Activated naive CD4-positive, alpha-beta T cell treated with anti-CD3 and anti-CD28 coated beads for 36 hours (primary cell): ENCODE measurements at regions not wholly inside any gene's neighbourhood (a gene's known extent, or its start where the extent isn't known, plus 50 kb on each side); places are given as distances from the start of the nearest gene placed in this dataset.
"Not testable (repeated sequence)": the region's sequence is repeated elsewhere in the genome, so short reads cannot be mapped to it uniquely, and the experiment has no call there.

Experiments
- CTCF ChIA-PET: fragments of 350-600 bp; sonication (Branson Sonifier 250); formaldehyde crosslinking; loops from one replicate; lab custom pipeline; 2021; ENCODE audit warnings: antibody characterized with exemption; lab: Charles Lee
- DNase-seq: peaks from one replicate; pipeline ENCODE4 v3.0.0-alpha.2; 2020
- H3K27ac Mint-ChIP-seq: one replicate; pipeline ENCODE4 v1.8.0; 2021; ENCODE audit warnings: mild to moderate bottlenecking, mixed read lengths
- H3K27me3 Mint-ChIP-seq: one replicate; pipeline ENCODE4 v1.8.0; 2021; ENCODE audit warnings: low read depth, mixed read lengths
- H3K36me3 Mint-ChIP-seq: one replicate; pipeline ENCODE4 v1.8.0; 2021; ENCODE audit warnings: low read depth, mixed read lengths
- H3K4me1 Mint-ChIP-seq: one replicate; pipeline ENCODE4 v1.8.0; 2021; ENCODE audit warnings: low read depth, mixed read lengths
- H3K4me3 Mint-ChIP-seq: one replicate; pipeline ENCODE4 v1.8.0; 2021; ENCODE audit warnings: mild to moderate bottlenecking, moderate library complexity, mixed read lengths
- H3K9me3 Mint-ChIP-seq: one replicate; pipeline ENCODE4 v1.8.0; 2021; ENCODE audit warnings: mixed read lengths
- intact Hi-C: fragments of 100-400 bp; cut with micrococcal nuclease; formaldehyde crosslinking; loops from one replicate; pipeline ENCODE4 v1.15.1; 2023

DNA sequence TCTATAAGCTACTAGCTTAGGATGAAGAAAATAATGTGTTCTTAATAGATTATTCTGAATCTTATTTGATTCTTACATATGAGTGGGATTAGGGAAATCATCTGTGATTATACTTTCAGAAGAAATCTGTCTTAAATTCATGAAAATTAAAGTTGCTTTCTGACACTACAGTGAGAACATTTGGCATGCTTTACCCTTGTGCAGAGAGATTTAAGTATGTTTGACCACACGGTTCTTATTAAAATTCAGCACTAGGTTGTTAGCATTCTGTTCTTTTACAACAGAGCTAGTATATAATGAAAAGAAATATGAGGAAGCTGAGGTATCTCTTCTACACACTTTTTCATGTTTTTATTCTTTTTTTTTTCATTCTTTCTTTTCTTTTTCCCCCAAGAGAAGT is 2723.9 kb downstream of the PCDH9 start:
- intact Hi-C loops, result no loop called here
- Mint-ChIP-seq H3K27me3 (no peaks in the 10 kb centered on the region), H3K9me3 (peaks cover 5% of the 10 kb centered on the region), H3K36me3 (no peaks in the 10 kb centered on the region), H3K27ac (no peak overlapping the region), H3K4me1 (no peaks in the 10 kb centered on the region), H3K4me3 (no peak overlapping the region)
- DNase-seq, result no peak
- CTCF ChIA-PET, result no interaction called here

DNA sequence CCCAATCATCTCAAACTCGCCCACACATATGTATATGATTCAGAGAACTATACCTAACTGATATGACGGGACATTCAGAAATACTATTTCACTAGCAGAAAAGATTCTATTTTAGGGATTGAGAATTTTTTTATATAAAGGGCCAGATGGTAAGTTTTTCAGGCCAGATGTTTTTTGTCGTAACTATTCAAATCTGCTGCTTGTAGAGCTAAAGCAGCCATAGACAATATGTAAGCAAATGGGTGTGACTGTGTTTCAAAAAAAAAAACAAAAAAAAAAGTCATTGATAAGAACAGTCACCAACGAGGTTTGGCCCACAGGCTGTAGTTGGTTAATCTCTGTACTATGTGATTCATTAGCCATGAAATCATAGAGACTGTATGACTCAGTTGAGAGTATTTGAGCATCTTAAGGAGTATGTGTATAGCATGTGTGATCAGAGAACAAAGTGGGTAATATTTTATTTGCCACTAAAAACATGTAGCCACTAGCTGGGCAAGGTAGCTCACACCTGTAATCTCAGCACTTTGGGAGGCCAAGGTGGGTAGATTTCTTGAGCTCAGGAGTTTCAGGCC is 2724.7 kb downstream of the PCDH9 start:
- Mint-ChIP-seq H3K4me3 (no peak overlapping the region), H3K36me3 (no peaks in the 10 kb centered on the region), H3K9me3 (peaks cover 5% of the 10 kb centered on the region), H3K27ac (no peak overlapping the region), H3K27me3 (no peaks in the 10 kb centered on the region), H3K4me1 (no peaks in the 10 kb centered on the region)
- intact Hi-C loops, result no loop called here
- CTCF ChIA-PET, result no interaction called here
- DNase-seq, result peak; percentile 3

DNA sequence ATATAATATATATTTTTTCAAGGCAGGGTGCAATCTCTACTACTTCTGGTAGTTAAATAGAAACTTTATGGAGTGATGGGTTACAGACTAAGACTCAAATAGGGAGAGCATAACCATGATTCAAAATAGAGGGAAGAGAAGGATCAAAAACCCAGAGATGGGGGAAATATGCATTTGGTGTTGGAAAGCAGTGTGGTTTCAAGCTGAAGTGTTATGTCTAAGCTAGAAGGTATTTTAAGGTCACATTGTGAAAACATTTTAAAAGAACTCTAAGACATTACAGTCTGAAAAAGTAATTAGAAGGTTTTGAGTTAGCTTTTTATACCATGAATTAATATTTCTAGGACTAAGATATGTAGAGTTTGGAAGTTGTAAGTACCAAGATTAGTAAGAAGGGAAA is 2741.4 kb downstream of the PCDH9 start:
- CTCF ChIA-PET, result no interaction called here

DNA sequence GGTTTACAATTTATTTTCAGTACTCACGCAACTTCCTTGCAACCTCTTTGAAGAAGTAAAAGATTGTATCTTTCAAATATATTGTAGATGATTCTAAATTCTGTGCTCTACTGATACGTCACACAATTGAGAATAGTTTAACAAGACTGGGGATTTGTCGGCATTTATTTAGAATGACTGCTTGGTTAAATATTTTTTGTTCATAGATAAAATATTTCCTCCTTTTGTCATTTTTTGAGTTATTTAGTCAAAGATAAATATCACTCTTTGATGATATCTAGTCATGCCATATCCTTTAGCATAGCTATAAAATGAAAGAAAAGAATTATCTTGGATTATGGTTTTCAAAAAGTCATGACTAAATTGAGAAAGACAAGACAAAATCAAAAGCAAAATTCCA is 2747.8 kb downstream of the PCDH9 start:
- no peak for DNase-seq
- intact Hi-C loops, result no loop called here
- no peaks in the 10 kb centered on the region for H3K4me1 Mint-ChIP-seq
- no peak overlapping the region for H3K4me3 Mint-ChIP-seq
- CTCF ChIA-PET, result no interaction called here
- H3K9me3 Mint-ChIP-seq, result peaks cover 1% of the 10 kb centered on the region
- no peak overlapping the region for H3K27ac Mint-ChIP-seq
- no peaks in the 10 kb centered on the region for H3K36me3 Mint-ChIP-seq
- H3K27me3 Mint-ChIP-seq, result no peaks in the 10 kb centered on the region

More for the DNA sequence above, 2741.4 kb downstream of the PCDH9 start:
- Mint-ChIP-seq H3K36me3 (no peaks in the 10 kb centered on the region), H3K27me3 (no peaks in the 10 kb centered on the region), H3K4me1 (no peaks in the 10 kb centered on the region), H3K27ac (no peak overlapping the region), H3K4me3 (no peak overlapping the region), H3K9me3 (peaks cover 6% of the 10 kb centered on the region)
- DNase-seq, result no peak
- intact Hi-C loops, result no loop called here

DNA sequence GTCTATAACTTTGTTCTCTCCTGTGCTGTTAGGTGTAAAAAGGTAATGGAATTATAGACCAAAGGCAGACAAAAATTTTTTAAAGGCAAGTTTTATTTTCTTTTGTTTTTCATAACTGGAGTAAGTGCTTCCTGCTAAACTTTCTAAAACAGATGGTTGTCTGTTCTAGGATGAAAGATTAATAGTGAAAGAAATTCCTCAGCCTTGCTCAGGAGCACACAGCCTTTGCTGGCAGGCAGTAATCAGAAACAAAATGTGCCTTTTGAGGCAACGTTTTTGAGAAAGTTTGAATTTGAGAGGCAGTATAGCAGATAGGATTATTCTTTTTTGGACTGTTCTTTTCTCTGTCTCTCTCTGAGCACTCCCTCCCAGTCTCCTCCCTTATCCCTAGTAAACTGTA is 2749.5 kb downstream of the PCDH9 start:
- H3K27me3 Mint-ChIP-seq, result no peaks in the 10 kb centered on the region
- H3K9me3 Mint-ChIP-seq, result peaks cover 9% of the 10 kb centered on the region
- DNase-seq, result no peak
- H3K27ac Mint-ChIP-seq, result no peak overlapping the region
- H3K4me1 Mint-ChIP-seq, result no peaks in the 10 kb centered on the region
- H3K36me3 Mint-ChIP-seq, result no peaks in the 10 kb centered on the region
- CTCF ChIA-PET, result no interaction called here
- intact Hi-C loops, result no loop called here
- no peak overlapping the region for H3K4me3 Mint-ChIP-seq

DNA sequence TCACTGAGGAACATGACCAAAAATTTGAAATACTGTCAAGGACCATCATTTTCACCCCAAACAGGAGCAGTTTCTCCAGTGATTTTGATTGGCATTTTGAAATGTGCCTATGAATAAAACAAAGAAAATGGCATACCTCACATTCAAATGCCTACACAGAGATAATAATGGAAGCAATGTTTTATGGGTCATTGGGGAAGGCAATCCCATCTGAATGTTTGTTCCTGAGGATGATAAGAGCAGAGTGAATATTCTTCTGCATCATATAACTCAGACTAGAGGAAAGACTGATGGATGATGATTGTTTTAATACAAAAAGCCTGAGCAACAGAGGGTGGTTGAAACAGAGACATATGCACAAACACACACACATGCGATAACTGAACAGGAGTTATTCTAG is 2749.9 kb downstream of the PCDH9 start:
- CTCF ChIA-PET, result no interaction called here
- Mint-ChIP-seq H3K4me1 (no peaks in the 10 kb centered on the region), H3K27ac (no peak overlapping the region), H3K36me3 (no peaks in the 10 kb centered on the region), H3K9me3 (peaks cover 10% of the 10 kb centered on the region), H3K27me3 (no peaks in the 10 kb centered on the region), H3K4me3 (no peak overlapping the region)
- no peak for DNase-seq
- intact Hi-C loops, result no loop called here

DNA sequence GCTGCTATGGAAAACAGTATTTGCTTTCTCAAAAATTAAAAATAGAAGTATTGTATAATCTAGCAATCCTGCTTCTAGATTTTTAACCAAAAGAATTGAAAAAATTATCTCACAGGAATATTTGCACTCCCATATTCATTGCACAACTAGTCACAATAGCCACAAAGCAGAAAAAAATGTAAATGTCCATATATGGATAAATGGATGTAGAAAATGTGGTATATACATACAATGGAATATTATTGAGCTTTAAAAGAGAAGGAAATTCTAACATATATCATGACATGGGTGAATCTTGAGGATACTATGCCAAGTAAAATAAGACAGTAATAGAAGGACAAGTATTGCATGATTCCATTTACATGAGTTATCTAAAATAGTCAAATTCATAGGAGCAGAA is 2753.0 kb downstream of the PCDH9 start:
- Mint-ChIP-seq H3K27ac (no peak overlapping the region), H3K27me3 (no peaks in the 10 kb centered on the region), H3K36me3 (no peaks in the 10 kb centered on the region), H3K4me3 (no peak overlapping the region), H3K9me3 (peaks cover 9% of the 10 kb centered on the region), H3K4me1 (no peaks in the 10 kb centered on the region)
- intact Hi-C loops, result no loop called here
- CTCF ChIA-PET, result no interaction called here
- no peak for DNase-seq

DNA sequence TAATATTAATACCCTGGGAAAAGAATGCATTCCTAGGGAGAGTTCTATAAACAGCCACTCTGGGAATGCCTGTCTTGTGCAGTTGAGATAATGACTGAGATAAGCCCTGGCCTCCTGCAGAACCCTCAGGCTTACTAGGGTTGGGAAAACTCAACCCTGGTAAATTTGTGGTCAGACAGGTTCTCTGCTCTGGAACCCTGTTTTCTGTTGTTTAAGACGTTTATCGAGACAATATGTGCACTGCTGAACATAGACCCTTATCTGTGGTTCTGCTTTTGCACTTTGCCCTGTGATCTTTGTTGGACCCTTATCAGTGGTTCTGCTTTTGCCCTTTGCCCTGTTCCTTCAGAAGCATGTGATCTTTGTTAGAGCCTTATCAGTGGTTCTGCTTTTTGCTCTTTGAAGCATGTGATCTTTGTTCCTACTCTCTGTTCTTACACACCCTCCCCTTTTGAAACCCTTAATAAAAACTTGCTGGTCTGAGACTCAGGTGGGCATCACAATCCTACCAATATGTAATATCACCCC is 2754.0 kb downstream of the PCDH9 start:
- H3K9me3 Mint-ChIP-seq, result not testable (repeated sequence)

DNA sequence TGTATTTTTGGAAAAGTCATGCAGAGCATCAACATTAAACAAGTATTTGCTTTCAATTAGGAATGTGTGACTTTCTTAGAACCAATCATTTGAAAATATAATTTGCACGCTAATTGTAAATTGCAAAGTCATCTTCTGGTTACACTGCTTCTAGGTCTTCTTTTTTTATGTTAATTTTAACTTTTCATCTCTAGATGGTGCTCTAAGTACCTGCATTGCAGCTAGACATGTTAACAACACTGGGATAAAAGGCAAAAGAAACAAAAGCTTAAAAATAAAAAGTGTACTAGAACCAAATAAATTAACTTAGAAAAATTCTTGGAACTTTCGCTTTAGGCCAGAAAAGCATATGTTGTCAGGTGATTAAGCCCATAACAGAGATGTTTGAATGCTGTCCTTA is 2758.2 kb downstream of the PCDH9 start:
- H3K27me3 Mint-ChIP-seq, result no peaks in the 10 kb centered on the region
- H3K9me3 Mint-ChIP-seq, result peaks cover 7% of the 10 kb centered on the region
- no peaks in the 10 kb centered on the region for H3K36me3 Mint-ChIP-seq
- no peak overlapping the region for H3K4me3 Mint-ChIP-seq
- H3K27ac Mint-ChIP-seq, result no peak overlapping the region
- DNase-seq, result no peak
- intact Hi-C loops, result no loop called here
- no peaks in the 10 kb centered on the region for H3K4me1 Mint-ChIP-seq
- CTCF ChIA-PET, result interaction anchor here (0.6 kb wide), 2 partner anchors 1304 to 1548 kb away, joined by 4 to 6 read pairs; no protein-coding TSS in a partner anchor

More for the DNA sequence above, 2754.0 kb downstream of the PCDH9 start:
- DNase-seq, CTCF ChIA-PET, H3K4me3 Mint-ChIP-seq, H3K4me1 Mint-ChIP-seq, intact Hi-C loops, H3K36me3 Mint-ChIP-seq, H3K27ac Mint-ChIP-seq, H3K27me3 Mint-ChIP-seq: not testable (repeated sequence)

DNA sequence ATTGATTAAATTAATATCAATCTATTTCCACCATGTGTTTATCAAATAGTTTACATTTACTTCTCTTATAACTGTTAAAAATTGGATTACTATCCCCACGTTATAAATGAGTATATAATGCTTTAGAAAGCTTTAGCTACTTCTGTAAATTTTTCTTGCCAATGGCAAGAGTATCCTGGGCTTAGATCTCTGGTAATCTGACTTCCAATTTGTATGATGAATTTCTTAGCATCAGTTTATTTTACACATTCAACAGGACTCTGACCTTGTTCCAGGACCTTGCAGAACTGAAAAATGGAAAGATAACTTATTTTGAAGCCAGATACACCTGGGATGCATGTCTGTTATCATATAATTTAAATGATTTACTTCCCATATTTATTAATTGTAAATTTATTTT is 2759.4 kb downstream of the PCDH9 start:
- CTCF ChIA-PET, result no interaction called here
- Mint-ChIP-seq H3K36me3 (no peaks in the 10 kb centered on the region), H3K9me3 (peaks cover 3% of the 10 kb centered on the region), H3K27me3 (no peaks in the 10 kb centered on the region), H3K27ac (no peak overlapping the region), H3K4me1 (no peaks in the 10 kb centered on the region), H3K4me3 (no peak overlapping the region)
- no peak for DNase-seq
- intact Hi-C loops, result no loop called here

DNA sequence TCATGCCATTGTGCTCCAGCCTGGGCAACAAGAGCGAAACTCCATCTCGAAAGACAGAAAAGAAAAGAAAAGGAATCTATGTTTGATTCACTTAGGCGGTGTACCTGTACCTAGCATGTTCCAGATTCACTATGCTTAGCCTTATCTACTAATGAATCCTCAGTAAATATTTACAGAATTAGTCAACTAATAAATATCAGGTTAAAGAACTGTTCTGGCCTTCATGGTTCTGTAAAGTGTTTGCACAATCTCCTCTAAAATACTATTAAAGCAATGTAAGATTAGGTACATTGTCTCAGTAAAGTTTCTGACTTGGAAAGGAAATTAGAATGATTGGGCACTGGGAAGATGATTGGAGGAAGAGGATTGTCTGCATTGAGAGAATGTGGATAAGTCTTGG is 2770.4 kb downstream of the PCDH9 start:
- no peak overlapping the region for H3K4me3 Mint-ChIP-seq
- CTCF ChIA-PET, result no interaction called here
- no peaks in the 10 kb centered on the region for H3K36me3 Mint-ChIP-seq
- intact Hi-C loops, result no loop called here
- H3K4me1 Mint-ChIP-seq, result no peaks in the 10 kb centered on the region
- DNase-seq, result no peak
- H3K27ac Mint-ChIP-seq, result no peak overlapping the region
- no peaks in the 10 kb centered on the region for H3K27me3 Mint-ChIP-seq
- no peaks in the 10 kb centered on the region for H3K9me3 Mint-ChIP-seq

DNA sequence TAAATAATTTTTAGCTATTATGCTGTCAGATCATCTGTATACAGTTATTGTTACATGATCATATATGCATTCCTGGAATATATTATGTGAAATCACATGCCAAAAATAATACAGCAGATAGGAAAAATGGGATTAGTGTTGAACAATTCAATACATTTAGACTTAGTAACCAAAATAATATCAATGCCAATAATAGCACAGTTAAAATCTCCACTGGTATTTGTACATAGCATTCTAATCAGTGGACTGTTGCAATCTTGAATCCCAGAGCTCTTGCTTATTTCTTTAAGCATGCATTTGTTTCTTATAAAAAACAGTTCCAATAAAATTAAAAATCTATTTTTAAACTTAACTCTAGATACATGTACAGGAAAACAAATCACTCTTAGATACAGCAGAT is 2772.2 kb downstream of the PCDH9 start:
- no peak for DNase-seq
- CTCF ChIA-PET, result no interaction called here
- peaks cover 3% of the 10 kb centered on the region for H3K9me3 Mint-ChIP-seq
- no peaks in the 10 kb centered on the region for H3K4me1 Mint-ChIP-seq
- no peaks in the 10 kb centered on the region for H3K27me3 Mint-ChIP-seq
- H3K36me3 Mint-ChIP-seq, result no peaks in the 10 kb centered on the region
- no peak overlapping the region for H3K27ac Mint-ChIP-seq
- H3K4me3 Mint-ChIP-seq, result no peak overlapping the region
- intact Hi-C loops, result no loop called here

DNA sequence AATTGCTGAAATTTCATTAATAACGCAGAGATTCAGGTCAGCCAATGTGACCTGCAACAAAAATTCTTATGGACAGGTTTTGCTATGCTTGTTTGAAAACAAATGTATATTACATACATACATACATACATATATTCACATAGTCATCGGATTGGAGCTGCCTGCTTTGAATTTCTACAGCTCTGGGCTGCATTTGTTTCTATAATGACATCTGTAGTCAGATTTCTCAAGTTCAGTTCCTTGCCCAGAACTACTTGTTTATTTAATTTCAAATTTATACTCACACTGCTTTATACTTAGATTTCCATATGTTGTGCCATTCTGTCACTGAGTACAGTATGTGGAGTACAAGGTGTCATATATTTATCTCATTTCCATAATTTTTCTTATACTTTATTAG is 2775.0 kb downstream of the PCDH9 start:
- Mint-ChIP-seq H3K36me3 (no peaks in the 10 kb centered on the region), H3K4me3 (no peak overlapping the region), H3K27ac (no peak overlapping the region), H3K9me3 (peaks cover 3% of the 10 kb centered on the region), H3K27me3 (no peaks in the 10 kb centered on the region), H3K4me1 (no peaks in the 10 kb centered on the region)
- no peak for DNase-seq
- intact Hi-C loops, result no loop called here
- CTCF ChIA-PET, result no interaction called here
